Lung (tissue), 11 donors: ENCODE measurements at regions not wholly inside any gene's neighbourhood (a gene's known extent, or its start where the extent isn't known, plus 50 kb on each side); places are given as distances from the start of the nearest gene placed in this dataset.

Experiments
- ATAC-seq: fragments of 200-7000 bp; cut with Tn5 transposase; one replicate; pipeline ENCODE4 v1.9.1; 2020; ENCODE audit warnings: moderate number of reproducible peaks; ENCODE audit not compliant: insufficient read depth, low FRiP score
- DNase-seq, 3 donors: peaks; one replicate each; pipeline ENCODE4 v3.0.0-alpha.2; 2013 to 2017
- H3K27ac ChIP-seq, 2 donors: one replicate each; pipeline ENCODE4 v1.5.1; 2013; ENCODE audit warnings: mild to moderate bottlenecking in 2 of 2, moderate library complexity in 2 of 2, control low read depth in 1 of 2, inconsistent platforms in 1 of 2, low read depth in 1 of 2, low read length in 1 of 2
- H3K27me3 ChIP-seq, 3 donors: one replicate each; pipeline ENCODE4 v1.5.1; 2013; ENCODE audit warnings: low read length in 2 of 3; ENCODE audit not compliant: control insufficient read depth in 3 of 3, insufficient read depth in 3 of 3
- H3K36me3 ChIP-seq, 4 donors: one replicate each; pipeline ENCODE4 v1.5.1; 2013; ENCODE audit warnings: low read length in 4 of 4, mild to moderate bottlenecking in 1 of 4, moderate library complexity in 1 of 4; ENCODE audit not compliant: control insufficient read depth in 4 of 4, insufficient read depth in 4 of 4
- H3K4me1 ChIP-seq, 5 donors: one replicate each; pipeline ENCODE4 v1.5.1; 2013; ENCODE audit warnings: low read length in 5 of 5, mild to moderate bottlenecking in 2 of 5, moderate library complexity in 1 of 5; ENCODE audit not compliant: control insufficient read depth in 5 of 5, insufficient read depth in 5 of 5
- H3K4me3 ChIP-seq: one replicate; pipeline ENCODE4 v1.5.1; 2013; ENCODE audit warnings: mild to moderate bottlenecking, control low read depth, moderate library complexity
- H3K9ac ChIP-seq, 2 donors: one replicate each; pipeline ENCODE4 v1.5.1; 2013; ENCODE audit warnings: low read length in 2 of 2, control low read depth in 1 of 2; ENCODE audit not compliant: insufficient read depth in 1 of 2
- H3K9me3 ChIP-seq, 4 donors: one replicate each; pipeline ENCODE4 v1.5.1; 2013; ENCODE audit warnings: low read length in 3 of 4, mild to moderate bottlenecking in 1 of 4, moderate library complexity in 1 of 4; ENCODE audit not compliant: control insufficient read depth in 4 of 4, insufficient read depth in 3 of 4
- CTCF ChIP-seq: IDR thresholded peaks from 2 replicates; pipeline ENCODE4 v1.5.1; 2012; ENCODE audit warnings: mild to moderate bottlenecking; ENCODE audit errors: control extremely low read depth, extremely low read depth
- WGBS, 2 donors: extraction: QIAGEN DNeasy Blood & Tissue Kit; methylation state at CpG; one replicate each; pipeline ENCODE4 v1.1.7; 2013; 5-methylcytosine and 5-hydroxymethylcytosine counted together
- donor health status: control.
- donor health status: control.
- donor health status: Bipolar disorder and iron deficiency.
- donor health status: healthy.
- donor health status: DM: yes; HTN: yes; CAD: no.

- 93 to 94% methylated on average over 2 of the region's 2 CpGs for WGBS, 2 donors
Observed at GRCh38 chr4:137069473-137069872, 462.8 kb downstream of the PCDH18 start.

GRCh38 chr4:137067735-137068134, 464.6 kb downstream of the PCDH18 start:
- Histone ChIP-seq H3K4me3 (no peak overlapping the region), H3K36me3 (no peaks in the 10 kb centered on the region), H3K4me1 (no peaks in the 10 kb centered on the region), H3K27ac (no peak overlapping the region), H3K27me3 (no peaks in the 10 kb centered on the region), H3K9ac (no peak overlapping the region), H3K9me3 (no peaks in the 10 kb centered on the region)
- no peak for TF ChIP-seq CTCF
- DNase-seq (no peak), ATAC-seq (no peak)
- WGBS, 2 donors = 76 to 96% methylated on average over 1 of the region's 1 CpG

More at GRCh38 chr4:137069473-137069872, 462.8 kb downstream of the PCDH18 start:
- Histone ChIP-seq H3K9me3 (no peaks in the 10 kb centered on the region), H3K36me3 (no peaks in the 10 kb centered on the region), H3K4me1 (no peaks in the 10 kb centered on the region), H3K4me3 (no peak overlapping the region), H3K27ac (no peak overlapping the region), H3K27me3 (no peaks in the 10 kb centered on the region), H3K9ac (no peak overlapping the region)
- ATAC-seq (no peak), DNase-seq (no peak)
- TF ChIP-seq CTCF = no peak

GRCh38 chr4:137065311-137065710, 467.0 kb downstream of the PCDH18 start:
- Histone ChIP-seq H3K36me3 (no peaks in the 10 kb centered on the region), H3K27ac (no peak overlapping the region), H3K4me3 (no peak overlapping the region), H3K9me3 (no peaks in the 10 kb centered on the region), H3K27me3 (no peaks in the 10 kb centered on the region), H3K4me1 (no peaks in the 10 kb centered on the region), H3K9ac (no peak overlapping the region)
- no peak for TF ChIP-seq CTCF
- WGBS, 2 donors = 66 to 74% methylated on average over 1 of the region's 1 CpG
- ATAC-seq (no peak), DNase-seq (no peak)

GRCh38 chr4:137063961-137064360, 468.3 kb downstream of the PCDH18 start:
- H3K4me1 ChIP-seq = no peaks in the 10 kb centered on the region
- ATAC-seq (no peak), DNase-seq (no peak)
- no peak overlapping the region for H3K9ac ChIP-seq
- WGBS, 2 donors = 65 to 82% methylated on average over 2 of the region's 2 CpGs
- no peaks in the 10 kb centered on the region for H3K36me3 ChIP-seq
- TF ChIP-seq CTCF = no peak
- H3K27me3 ChIP-seq = no peaks in the 10 kb centered on the region
- no peak overlapping the region for H3K27ac ChIP-seq
- H3K9me3 ChIP-seq = no peaks in the 10 kb centered on the region
- no peak overlapping the region for H3K4me3 ChIP-seq
